OCI-LY7 (cell line): ENCODE measurements at regions not wholly inside any gene's neighbourhood (a gene's known extent, or its start where the extent isn't known, plus 50 kb on each side); places are given as distances from the start of the nearest gene placed in this dataset.

Experiments
- BruUV-seq: library from RNA; stranded (reverse); fragments of 400-500 nt; replicated peaks from 2 replicates; lab custom pipeline; 2021; lab: Mats Ljungman, UMichigan
- CTCF ChIA-PET: fragments of 300-600 bp; sonication (Branson Sonifier 250); formaldehyde crosslinking; loops from one replicate; lab custom pipeline; 2022; ENCODE audit warnings: antibody characterized with exemption; ENCODE audit not compliant: unreplicated experiment; lab: Charles Lee
- POLR2A ChIA-PET: fragments of 300-600 bp; sonication (Branson Sonifier 250); formaldehyde crosslinking; loops from one replicate; lab custom pipeline; 2022; ENCODE audit warnings: antibody characterized with exemption; lab: Charles Lee
- DNase-seq: peaks from one replicate; pipeline ENCODE4 v3.0.0-alpha.2; 2015; ENCODE audit warnings: low spot score
- H2AFZ ChIP-seq: fragments of 200-600 bp; sonication (generic), shearing (Covaris generic); 2 replicates; pipeline ENCODE4 v1.6.1; 2014; ENCODE audit warnings: mild to moderate bottlenecking, antibody characterized with exemption, low read length, moderate library complexity
- H3K27ac ChIP-seq: fragments of 200-600 bp; sonication (generic); 2 replicates; pipeline ENCODE4 v1.5.1; 2014; ENCODE audit warnings: mixed run types, low read depth, mild to moderate bottlenecking, moderate library complexity, low read length, inconsistent platforms; ENCODE audit not compliant: poor library complexity, severe bottlenecking
- H3K36me3 ChIP-seq: fragments of 200-600 bp; sonication (generic); 2 replicates; pipeline ENCODE4 v1.6.1; 2014; ENCODE audit warnings: mild to moderate bottlenecking, antibody characterized with exemption, low read length, moderate library complexity, mixed read lengths; ENCODE audit not compliant: insufficient read depth
- H3K4me1 ChIP-seq: fragments of 200-600 bp; sonication (generic); 2 replicates; pipeline ENCODE4 v1.5.1; 2014; ENCODE audit warnings: mild to moderate bottlenecking, low read length; ENCODE audit not compliant: insufficient read depth, poor library complexity, severe bottlenecking
- H3K4me2 ChIP-seq: fragments of 200-600 bp; sonication (generic); 2 replicates; pipeline ENCODE4 v1.6.1; 2014; ENCODE audit warnings: mild to moderate bottlenecking, low read length
- H3K4me3 ChIP-seq: fragments of 200-600 bp; sonication (generic); 2 replicates; pipeline ENCODE4 v1.5.1; 2014; ENCODE audit warnings: mild to moderate bottlenecking, low read depth, low read length; ENCODE audit not compliant: poor library complexity, severe bottlenecking
- H3K79me2 ChIP-seq: fragments of 200-600 bp; sonication (generic); 2 replicates; pipeline ENCODE4 v1.6.1; 2016; ENCODE audit warnings: low read depth, mild to moderate bottlenecking, low read length, moderate library complexity, mixed read lengths; ENCODE audit not compliant: insufficient read depth
- H3K9me2 ChIP-seq: fragments of 200-600 bp; sonication (generic); 2 replicates; pipeline ENCODE4 v1.6.1; 2016; ENCODE audit warnings: mild to moderate bottlenecking, low read length, mixed read lengths; ENCODE audit not compliant: insufficient read depth
- H3K9me3 ChIP-seq: fragments of 200-600 bp; sonication (generic); 2 replicates; pipeline ENCODE4 v1.6.1; 2014; ENCODE audit warnings: mild to moderate bottlenecking, mixed run types, low read length, mixed read lengths
- H4K20me1 ChIP-seq: fragments of 200-600 bp; sonication (generic); 2 replicates; pipeline ENCODE4 v1.6.1; 2014; ENCODE audit warnings: mild to moderate bottlenecking, antibody characterized with exemption, low read length, moderate library complexity, mixed read lengths; ENCODE audit not compliant: insufficient read depth
- EZH2phosphoT487 ChIP-seq: fragments of 200-600 bp; sonication (generic); IDR thresholded peaks from 2 replicates; pipeline ENCODE4 v1.6.1; 2018; ENCODE audit warnings: low read depth, borderline replicate concordance, mild to moderate bottlenecking, mixed run types, antibody characterized with exemption, low read length, moderate library complexity, mixed read lengths
- intact Hi-C: fragments of 100-400 bp; cut with micrococcal nuclease; formaldehyde crosslinking; loops from one replicate; pipeline ENCODE4 v1.10.0; 2022; ENCODE audit not compliant: unreplicated experiment
- TF ChIP-seq, protein P1 (sequence below): fragments of 200-600 bp; sonication (generic); conservative IDR thresholded peaks from 2 replicates; pipeline ENCODE4 v1.5.1; 2014; ENCODE audit warnings: mild to moderate bottlenecking, antibody characterized with exemption, low read length, moderate library complexity, mixed read lengths

DNA sequence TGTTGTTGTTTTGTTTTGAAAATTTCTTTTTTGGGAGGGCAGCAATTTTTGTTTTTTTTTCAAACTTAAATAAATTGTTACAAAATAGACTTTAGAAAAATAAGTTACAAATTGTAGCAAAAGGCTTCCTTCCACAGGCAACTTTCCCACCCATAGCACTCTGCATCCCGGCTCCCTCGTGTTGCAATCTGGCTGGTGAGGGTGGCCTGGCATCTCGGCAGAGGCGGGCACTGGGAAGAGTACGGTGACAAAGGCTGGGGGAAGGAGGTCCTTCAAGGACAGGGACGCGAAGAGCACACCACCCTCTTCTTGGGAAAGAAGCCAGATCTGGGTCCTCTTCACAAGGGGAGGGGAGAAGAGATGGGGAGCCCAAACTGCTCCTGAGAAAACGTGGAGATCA, 379.7 kb downstream of the OLFM4 start:
- no peaks in the 10 kb centered on the region for H3K36me3 ChIP-seq
- no peak overlapping the region for H3K4me3 ChIP-seq
- no peak overlapping the region for H2AFZ ChIP-seq
- no peaks in the 10 kb centered on the region for H3K4me1 ChIP-seq
- H3K9me3 ChIP-seq = no peaks in the 10 kb centered on the region
- H3K79me2 ChIP-seq = no peaks in the 10 kb centered on the region
- intact Hi-C loops = no loop called here
- BruUV-seq = no TSS peak
- no peak overlapping the region for H3K4me2 ChIP-seq
- ChIA-PET CTCF (no interaction called here), POLR2A (no interaction called here)
- no peaks in the 10 kb centered on the region for H3K9me2 ChIP-seq
- TF ChIP-seq, protein P1, sequence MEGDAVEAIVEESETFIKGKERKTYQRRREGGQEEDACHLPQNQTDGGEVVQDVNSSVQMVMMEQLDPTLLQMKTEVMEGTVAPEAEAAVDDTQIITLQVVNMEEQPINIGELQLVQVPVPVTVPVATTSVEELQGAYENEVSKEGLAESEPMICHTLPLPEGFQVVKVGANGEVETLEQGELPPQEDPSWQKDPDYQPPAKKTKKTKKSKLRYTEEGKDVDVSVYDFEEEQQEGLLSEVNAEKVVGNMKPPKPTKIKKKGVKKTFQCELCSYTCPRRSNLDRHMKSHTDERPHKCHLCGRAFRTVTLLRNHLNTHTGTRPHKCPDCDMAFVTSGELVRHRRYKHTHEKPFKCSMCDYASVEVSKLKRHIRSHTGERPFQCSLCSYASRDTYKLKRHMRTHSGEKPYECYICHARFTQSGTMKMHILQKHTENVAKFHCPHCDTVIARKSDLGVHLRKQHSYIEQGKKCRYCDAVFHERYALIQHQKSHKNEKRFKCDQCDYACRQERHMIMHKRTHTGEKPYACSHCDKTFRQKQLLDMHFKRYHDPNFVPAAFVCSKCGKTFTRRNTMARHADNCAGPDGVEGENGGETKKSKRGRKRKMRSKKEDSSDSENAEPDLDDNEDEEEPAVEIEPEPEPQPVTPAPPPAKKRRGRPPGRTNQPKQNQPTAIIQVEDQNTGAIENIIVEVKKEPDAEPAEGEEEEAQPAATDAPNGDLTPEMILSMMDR = no peak
- no peak for TF ChIP-seq EZH2phosphoT487
- DNase-seq = no peak
- H3K27ac ChIP-seq = no peak overlapping the region
- no peaks in the 10 kb centered on the region for H4K20me1 ChIP-seq

DNA sequence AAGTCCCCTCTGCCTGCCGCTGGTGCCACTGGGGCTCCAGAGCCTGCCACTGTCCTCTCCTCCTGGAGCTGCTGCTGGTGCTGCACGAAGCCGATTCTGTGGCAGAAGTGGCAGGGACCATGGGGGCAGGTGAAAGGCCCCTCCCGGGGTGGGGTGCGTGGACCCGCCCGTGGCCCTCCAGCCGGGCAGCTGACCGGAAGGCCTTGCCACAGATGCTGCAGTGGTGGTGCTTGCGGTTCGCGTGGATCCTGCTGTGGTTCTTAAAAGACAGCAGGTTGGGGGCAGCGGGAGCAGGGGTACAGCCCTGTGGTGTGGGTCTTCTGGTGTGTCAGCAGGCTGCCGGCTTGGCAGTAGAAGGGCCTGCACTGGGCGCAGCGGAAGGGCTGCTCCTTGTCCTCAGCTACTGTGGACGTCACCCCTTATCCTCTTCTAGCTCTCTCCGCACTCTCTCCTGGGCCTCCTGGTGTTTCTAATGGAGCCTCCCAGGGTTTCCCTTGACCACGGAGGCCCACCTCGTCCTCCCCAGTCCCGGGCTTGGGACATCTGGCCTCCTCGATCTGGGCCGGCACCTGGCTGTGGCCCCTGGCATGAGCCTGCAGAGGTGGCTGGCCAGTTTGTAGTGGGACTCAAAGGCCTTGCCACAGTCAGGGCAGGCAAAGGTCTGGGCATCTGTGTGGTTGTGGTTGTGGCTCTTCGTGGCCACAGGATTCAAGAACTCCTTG, 380.4 kb downstream of the OLFM4 start:
- H3K27ac ChIP-seq = no peak overlapping the region
- intact Hi-C loops = no loop called here
- CTCF ChIA-PET = no interaction called here

DNA sequence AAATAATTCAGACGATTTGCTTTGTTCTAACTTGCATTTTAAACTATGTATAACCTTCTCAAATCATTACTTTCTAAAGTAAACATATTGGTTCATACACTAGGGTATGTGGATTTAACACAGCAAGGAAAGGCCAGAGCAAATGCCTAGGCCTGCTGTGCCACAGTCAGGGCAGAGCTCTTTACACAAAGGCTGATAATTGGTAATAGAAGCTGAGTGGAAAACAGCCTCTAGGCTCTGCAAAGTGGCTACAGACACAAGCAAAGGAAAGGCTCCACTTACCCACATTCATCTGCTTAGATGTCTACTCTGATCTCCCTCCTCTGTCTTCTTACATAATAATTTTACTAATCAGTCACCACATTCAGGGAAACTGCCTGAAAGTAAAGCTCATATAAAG, 382.9 kb downstream of the OLFM4 start:
- Histone ChIP-seq H4K20me1 (no peaks in the 10 kb centered on the region), H3K79me2 (no peaks in the 10 kb centered on the region), H3K4me3 (no peak overlapping the region), H3K4me1 (no peaks in the 10 kb centered on the region), H3K4me2 (no peak overlapping the region), H2AFZ (no peak overlapping the region), H3K27ac (no peak overlapping the region), H3K36me3 (no peaks in the 10 kb centered on the region), H3K9me2 (no peaks in the 10 kb centered on the region), H3K9me3 (no peaks in the 10 kb centered on the region)
- intact Hi-C loops = no loop called here
- ChIA-PET POLR2A (interaction anchor here (0.5 kb wide), 1 partner anchor 15 kb away, joined by 3 read pairs; no protein-coding TSS in a partner anchor), CTCF (no interaction called here)
- BruUV-seq = no TSS peak
- DNase-seq = no peak
- TF ChIP-seq, protein P1 = no peak
- TF ChIP-seq EZH2phosphoT487 = no peak

More for the DNA sequence above, 380.4 kb downstream of the OLFM4 start:
- no TSS peak for BruUV-seq
- Histone ChIP-seq H2AFZ (no peak overlapping the region), H3K79me2 (no peaks in the 10 kb centered on the region), H3K4me1 (no peaks in the 10 kb centered on the region), H4K20me1 (no peaks in the 10 kb centered on the region), H3K9me3 (no peaks in the 10 kb centered on the region), H3K9me2 (no peaks in the 10 kb centered on the region), H3K36me3 (no peaks in the 10 kb centered on the region), H3K4me2 (no peak overlapping the region), H3K4me3 (no peak overlapping the region)
- no peak for DNase-seq
- POLR2A ChIA-PET = no interaction called here
- TF ChIP-seq, protein P1 = no peak
- no peak for TF ChIP-seq EZH2phosphoT487
